ENCODE measurements at regions not wholly inside any gene's neighbourhood (a gene's known extent, or its start where the extent isn't known, plus 50 kb on each side); places are given as distances from the start of the nearest gene placed in this dataset.

- TF ChIP-seq, protein P1, sequence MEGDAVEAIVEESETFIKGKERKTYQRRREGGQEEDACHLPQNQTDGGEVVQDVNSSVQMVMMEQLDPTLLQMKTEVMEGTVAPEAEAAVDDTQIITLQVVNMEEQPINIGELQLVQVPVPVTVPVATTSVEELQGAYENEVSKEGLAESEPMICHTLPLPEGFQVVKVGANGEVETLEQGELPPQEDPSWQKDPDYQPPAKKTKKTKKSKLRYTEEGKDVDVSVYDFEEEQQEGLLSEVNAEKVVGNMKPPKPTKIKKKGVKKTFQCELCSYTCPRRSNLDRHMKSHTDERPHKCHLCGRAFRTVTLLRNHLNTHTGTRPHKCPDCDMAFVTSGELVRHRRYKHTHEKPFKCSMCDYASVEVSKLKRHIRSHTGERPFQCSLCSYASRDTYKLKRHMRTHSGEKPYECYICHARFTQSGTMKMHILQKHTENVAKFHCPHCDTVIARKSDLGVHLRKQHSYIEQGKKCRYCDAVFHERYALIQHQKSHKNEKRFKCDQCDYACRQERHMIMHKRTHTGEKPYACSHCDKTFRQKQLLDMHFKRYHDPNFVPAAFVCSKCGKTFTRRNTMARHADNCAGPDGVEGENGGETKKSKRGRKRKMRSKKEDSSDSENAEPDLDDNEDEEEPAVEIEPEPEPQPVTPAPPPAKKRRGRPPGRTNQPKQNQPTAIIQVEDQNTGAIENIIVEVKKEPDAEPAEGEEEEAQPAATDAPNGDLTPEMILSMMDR (IDR thresholded peaks at IDR 0.05), result no peak
- no peak for DNase-seq (ENCODE audit: low spot score)
- H3K27ac ChIP-seq, result no peak overlapping the region
- no peak overlapping the region for H3K4me3 ChIP-seq
Observed at GRCh38 chr19:30316560-30317106, 55.6 kb upstream of the ZNF536 start.

DNA sequence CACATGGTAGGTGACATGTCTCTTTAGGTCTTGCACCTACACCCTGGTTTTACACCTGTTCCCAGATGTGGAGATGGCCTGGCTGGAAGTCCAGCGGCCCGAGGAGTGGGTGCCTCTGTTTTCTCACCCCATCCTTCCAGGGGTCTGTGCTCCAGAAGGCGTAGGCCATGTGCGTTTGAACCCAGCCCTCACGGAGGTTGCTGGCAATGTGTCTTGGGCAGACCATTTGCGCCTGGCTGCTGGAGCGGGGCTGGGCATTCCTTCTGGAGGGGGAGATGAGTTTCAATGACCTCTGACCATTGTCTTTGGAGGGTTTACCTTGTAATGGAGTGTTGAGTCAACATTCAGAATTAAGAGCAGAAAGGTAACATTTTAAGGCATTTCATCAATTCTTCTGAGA, 54.8 kb upstream of the ZNF536 start:
- TF ChIP-seq, protein P1 (IDR thresholded peaks at IDR 0.05), result no peak
- no peak overlapping the region for H3K4me3 ChIP-seq
- no peak overlapping the region for H3K27ac ChIP-seq
- peak; percentile 24 for DNase-seq (ENCODE audit: low spot score)

GRCh38 chr19:30318261-30318660, 53.9 kb upstream of the ZNF536 start:
- no peak overlapping the region for H3K27ac ChIP-seq
- H3K4me3 ChIP-seq, result no peak overlapping the region
- TF ChIP-seq, protein P1 (IDR thresholded peaks at IDR 0.05), result no peak
- DNase-seq (ENCODE audit: low spot score), result peak; percentile 14

GRCh38 chr19:30318936-30319335, 53.2 kb upstream of the ZNF536 start:
- TF ChIP-seq, protein P1 (IDR thresholded peaks at IDR 0.05), result no peak
- H3K4me3 ChIP-seq, result no peak overlapping the region
- H3K27ac ChIP-seq, result no peak overlapping the region
- peak; percentile 43 for DNase-seq (ENCODE audit: low spot score)

GRCh38 chr19:30319411-30319810, 52.8 kb upstream of the ZNF536 start:
- no peak overlapping the region for H3K27ac ChIP-seq
- TF ChIP-seq, protein P1 (IDR thresholded peaks at IDR 0.05), result no peak
- H3K4me3 ChIP-seq, result no peak overlapping the region
- no peak for DNase-seq (ENCODE audit: low spot score)

DNA sequence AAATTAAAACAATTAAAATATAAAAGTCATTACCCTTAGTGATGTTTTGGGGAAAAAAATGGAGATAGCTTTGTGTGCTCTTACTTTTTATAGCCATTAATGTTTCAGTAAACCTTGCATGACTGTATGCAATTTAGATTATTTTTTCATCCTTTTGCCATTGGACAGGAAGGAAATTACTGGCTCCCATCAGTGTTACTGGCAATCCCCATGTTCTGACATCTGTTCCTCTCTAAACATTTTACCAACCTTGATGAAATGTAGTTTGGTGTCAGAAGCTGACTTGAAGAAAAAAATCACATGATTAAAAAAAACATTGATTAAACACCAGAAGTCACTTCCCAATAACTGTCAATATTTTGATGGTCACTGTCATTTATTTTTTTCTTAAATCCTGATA, 52.3 kb upstream of the ZNF536 start:
- H3K27ac ChIP-seq, result no peak overlapping the region
- TF ChIP-seq, protein P1 (IDR thresholded peaks at IDR 0.05), result no peak
- H3K4me3 ChIP-seq, result no peak overlapping the region
- no peak for DNase-seq (ENCODE audit: low spot score)

- H3K4me3 ChIP-seq, result no peak overlapping the region
- DNase-seq (ENCODE audit: low spot score), result peak; percentile 57
- TF ChIP-seq, protein P1 (IDR thresholded peaks at IDR 0.05), result no peak
- H3K27ac ChIP-seq, result no peak overlapping the region
Observed at GRCh38 chr19:30320466-30320865, 51.7 kb upstream of the ZNF536 start.
